Nephron (organoid): ENCODE measurements at regions not wholly inside any gene's neighbourhood (a gene's known extent, or its start where the extent isn't known, plus 50 kb on each side); places are given as distances from the start of the nearest gene placed in this dataset.

Source experiments
- H3K27ac Mint-ChIP-seq, 3 experiments: 2 replicates each; pipeline ENCODE4 v1.8.0; 2020; ENCODE audit warnings: mixed read lengths in 3 of 3, mild to moderate bottlenecking in 2 of 3, moderate library complexity in 1 of 3
- H3K27me3 Mint-ChIP-seq: 2 replicates; pipeline ENCODE4 v1.8.0; 2021; ENCODE audit warnings: low read depth, mild to moderate bottlenecking, moderate library complexity, mixed read lengths
- H3K36me3 Mint-ChIP-seq: 2 replicates; pipeline ENCODE4 v1.8.0; 2020; ENCODE audit warnings: low read depth, mixed read lengths
- H3K4me1 Mint-ChIP-seq: 2 replicates; pipeline ENCODE4 v1.8.0; 2020; ENCODE audit warnings: mixed read lengths
- H3K4me3 Mint-ChIP-seq, 3 experiments: 2 replicates each; pipeline ENCODE4 v1.8.0; 2020; ENCODE audit warnings: mild to moderate bottlenecking in 3 of 3, mixed read lengths in 3 of 3, moderate library complexity in 2 of 3
- H3K9me3 Mint-ChIP-seq: 2 replicates; pipeline ENCODE4 v1.8.0; 2020; ENCODE audit warnings: mixed read lengths
- TF ChIP-seq, protein P1 (sequence below), 3 experiments: fragments of 200-600 bp; sonication (generic); IDR thresholded peaks; one replicate each; pipeline ENCODE4 v1.5.0; 2021; ENCODE audit warnings: antibody characterized with exemption in 3 of 3; ENCODE audit not compliant: unreplicated experiment in 3 of 3

DNA sequence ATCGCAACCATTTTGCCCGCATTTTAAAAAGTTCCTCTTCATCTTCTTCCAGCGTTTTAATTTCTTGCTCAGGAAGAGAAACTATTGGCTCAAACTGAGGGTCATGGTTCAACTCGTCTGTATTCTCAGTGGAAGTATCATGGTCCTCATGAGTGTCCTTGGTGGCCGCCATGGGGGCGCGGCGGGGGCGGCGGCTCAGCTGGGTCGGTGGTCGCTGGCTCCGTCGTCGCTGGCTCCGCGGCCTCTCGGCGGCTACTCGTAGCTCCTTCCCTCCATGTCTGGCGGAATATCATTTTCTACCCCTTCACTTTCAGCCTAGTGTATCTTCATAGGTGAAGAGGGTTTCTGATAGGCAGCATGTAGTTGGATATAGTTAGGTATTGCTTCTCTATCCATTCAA, 492.0 kb upstream of the MAGEB18 start:
- Mint-ChIP-seq H3K9me3 (peaks cover 13% of the 10 kb centered on the region), H3K36me3 (no peaks in the 10 kb centered on the region), H3K4me3 (no peak overlapping the region), H3K27ac (no peak overlapping the region), H3K4me1 (no peaks in the 10 kb centered on the region), H3K27me3 (no peaks in the 10 kb centered on the region)
- TF ChIP-seq, protein P1, sequence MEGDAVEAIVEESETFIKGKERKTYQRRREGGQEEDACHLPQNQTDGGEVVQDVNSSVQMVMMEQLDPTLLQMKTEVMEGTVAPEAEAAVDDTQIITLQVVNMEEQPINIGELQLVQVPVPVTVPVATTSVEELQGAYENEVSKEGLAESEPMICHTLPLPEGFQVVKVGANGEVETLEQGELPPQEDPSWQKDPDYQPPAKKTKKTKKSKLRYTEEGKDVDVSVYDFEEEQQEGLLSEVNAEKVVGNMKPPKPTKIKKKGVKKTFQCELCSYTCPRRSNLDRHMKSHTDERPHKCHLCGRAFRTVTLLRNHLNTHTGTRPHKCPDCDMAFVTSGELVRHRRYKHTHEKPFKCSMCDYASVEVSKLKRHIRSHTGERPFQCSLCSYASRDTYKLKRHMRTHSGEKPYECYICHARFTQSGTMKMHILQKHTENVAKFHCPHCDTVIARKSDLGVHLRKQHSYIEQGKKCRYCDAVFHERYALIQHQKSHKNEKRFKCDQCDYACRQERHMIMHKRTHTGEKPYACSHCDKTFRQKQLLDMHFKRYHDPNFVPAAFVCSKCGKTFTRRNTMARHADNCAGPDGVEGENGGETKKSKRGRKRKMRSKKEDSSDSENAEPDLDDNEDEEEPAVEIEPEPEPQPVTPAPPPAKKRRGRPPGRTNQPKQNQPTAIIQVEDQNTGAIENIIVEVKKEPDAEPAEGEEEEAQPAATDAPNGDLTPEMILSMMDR (IDR thresholded peaks at IDR 0.05; ENCODE audit: unreplicated experiment in 3 of 3), result no peak

DNA sequence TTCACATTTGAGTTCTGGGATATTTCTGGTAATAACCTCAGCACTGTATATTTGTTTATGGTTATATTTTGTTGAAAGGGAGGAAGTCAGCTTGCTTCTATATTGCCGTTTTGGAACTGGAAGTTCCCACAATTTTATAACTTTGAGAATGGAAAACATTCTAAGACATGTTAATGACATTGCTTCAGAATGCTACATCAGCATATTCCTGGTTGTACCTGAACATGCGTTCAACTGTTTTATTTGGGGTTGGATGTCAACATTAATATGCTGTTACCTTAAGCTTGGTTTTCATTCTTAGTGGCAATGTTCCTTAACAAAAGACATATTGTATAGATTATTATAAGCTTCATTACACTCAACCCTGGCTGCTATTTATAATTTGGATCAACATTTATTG, 489.4 kb upstream of the MAGEB18 start:
- no peaks in the 10 kb centered on the region for H3K27me3 Mint-ChIP-seq
- peaks cover 10% of the 10 kb centered on the region for H3K9me3 Mint-ChIP-seq
- H3K27ac Mint-ChIP-seq, result no peak overlapping the region
- H3K4me3 Mint-ChIP-seq, result no peak overlapping the region
- H3K36me3 Mint-ChIP-seq, result no peaks in the 10 kb centered on the region
- TF ChIP-seq, protein P1 (IDR thresholded peaks at IDR 0.05; ENCODE audit: unreplicated experiment in 3 of 3), result no peak
- H3K4me1 Mint-ChIP-seq, result no peaks in the 10 kb centered on the region

DNA sequence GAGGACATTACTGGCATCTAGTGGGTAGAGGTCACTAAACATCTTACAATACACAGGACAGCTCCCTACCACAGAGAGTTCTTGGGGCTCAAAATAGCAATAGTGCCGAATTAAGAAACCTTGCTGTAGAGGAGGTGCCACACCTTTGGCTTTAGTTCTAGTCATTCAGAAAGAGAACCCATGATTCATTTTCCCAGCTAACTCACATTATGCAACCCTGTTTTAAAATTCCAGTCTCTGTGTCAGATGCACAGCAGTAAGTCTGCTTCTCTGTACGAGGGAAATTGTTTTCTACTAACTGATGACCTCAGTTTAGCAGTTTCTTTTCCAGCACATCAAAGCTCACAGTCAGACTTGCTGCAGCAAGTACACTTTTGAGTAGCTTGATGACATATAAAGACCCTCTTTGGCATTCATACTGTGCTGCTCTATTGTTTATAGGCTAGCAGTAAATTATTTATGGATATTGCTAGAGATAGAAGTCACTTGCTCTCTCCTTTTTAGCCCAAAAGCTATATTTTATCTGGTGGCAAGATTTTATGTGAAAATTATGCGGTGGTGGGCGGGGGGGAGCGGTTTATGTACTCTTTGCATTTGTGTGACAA, 487.8 kb upstream of the MAGEB18 start:
- Mint-ChIP-seq H3K4me3 (no peak overlapping the region), H3K9me3 (peaks cover 7% of the 10 kb centered on the region), H3K27me3 (no peaks in the 10 kb centered on the region), H3K27ac (no peak overlapping the region), H3K4me1 (no peaks in the 10 kb centered on the region), H3K36me3 (no peaks in the 10 kb centered on the region)
- TF ChIP-seq, protein P1 (IDR thresholded peaks at IDR 0.05; ENCODE audit: unreplicated experiment in 3 of 3), result no peak

DNA sequence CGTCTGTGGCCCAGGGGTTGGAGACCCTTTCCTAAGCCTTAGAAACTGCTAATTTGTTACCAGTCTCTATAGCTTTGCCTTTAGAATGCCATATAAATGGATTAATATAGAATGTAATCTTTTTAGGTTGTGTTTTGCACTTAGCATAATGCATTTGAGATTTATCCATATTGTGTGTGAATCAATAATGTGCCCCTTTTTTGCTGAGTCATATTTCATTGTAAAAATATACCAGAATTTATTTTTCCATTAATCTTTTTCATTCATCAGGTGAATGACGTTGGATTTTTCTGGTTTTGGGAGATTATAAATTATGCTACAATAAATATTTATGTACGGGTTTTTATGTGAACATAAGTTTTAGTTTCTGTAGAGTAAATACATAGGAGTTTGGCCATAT, 478.8 kb upstream of the MAGEB18 start:
- H3K9me3 Mint-ChIP-seq, result no peaks in the 10 kb centered on the region
- TF ChIP-seq, protein P1 (IDR thresholded peaks at IDR 0.05; ENCODE audit: unreplicated experiment in 3 of 3), result no peak
- H3K4me1 Mint-ChIP-seq, result no peaks in the 10 kb centered on the region
- H3K4me3 Mint-ChIP-seq, result no peak overlapping the region
- no peaks in the 10 kb centered on the region for H3K36me3 Mint-ChIP-seq
- no peak overlapping the region for H3K27ac Mint-ChIP-seq
- no peaks in the 10 kb centered on the region for H3K27me3 Mint-ChIP-seq

DNA sequence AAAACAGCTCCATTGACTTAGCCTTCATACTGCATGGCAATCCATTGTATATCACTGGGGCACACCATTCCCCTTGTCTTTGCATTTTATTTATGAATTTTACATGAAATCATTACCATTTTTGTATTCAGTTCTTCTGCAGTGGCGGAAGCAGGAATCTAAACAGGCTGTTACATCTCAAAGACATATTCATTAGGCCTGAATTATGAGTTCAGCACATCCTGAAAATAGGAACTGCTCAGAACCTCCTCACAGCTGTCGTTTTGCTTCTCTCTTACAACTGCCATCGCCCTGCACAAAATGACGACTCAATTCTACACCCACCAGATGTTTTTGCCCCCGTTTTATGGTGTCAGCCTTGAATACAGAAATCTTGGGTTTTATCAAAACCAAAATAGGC, 474.4 kb upstream of the MAGEB18 start:
- H3K27me3 Mint-ChIP-seq, result no peaks in the 10 kb centered on the region
- no peaks in the 10 kb centered on the region for H3K9me3 Mint-ChIP-seq
- TF ChIP-seq, protein P1 (IDR thresholded peaks at IDR 0.05; ENCODE audit: unreplicated experiment in 3 of 3), result no peak
- H3K27ac Mint-ChIP-seq, result peak overlapping the region in 1 of 3 experiments; percentile 72
- no peaks in the 10 kb centered on the region for H3K4me1 Mint-ChIP-seq
- no peak overlapping the region for H3K4me3 Mint-ChIP-seq
- no peaks in the 10 kb centered on the region for H3K36me3 Mint-ChIP-seq

DNA sequence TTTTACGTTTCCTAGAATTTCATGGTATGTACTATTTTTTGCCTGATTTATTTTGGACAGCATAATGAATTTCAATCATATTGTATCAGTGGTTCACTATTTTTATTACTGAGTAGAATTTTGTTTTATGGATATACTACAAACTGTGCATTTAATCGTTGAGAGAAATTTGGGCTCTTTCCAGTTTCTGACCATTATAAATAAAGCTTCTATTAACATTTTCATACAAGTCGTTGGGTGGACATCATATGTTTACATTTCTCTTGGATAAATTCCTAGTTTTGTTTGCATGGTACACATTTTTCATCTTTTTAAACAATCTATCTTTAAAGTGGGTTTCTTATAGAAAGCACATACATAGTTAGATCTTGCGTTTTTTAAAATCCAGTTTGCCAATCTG, 472.7 kb upstream of the MAGEB18 start:
- no peaks in the 10 kb centered on the region for H3K4me1 Mint-ChIP-seq
- H3K9me3 Mint-ChIP-seq, result no peaks in the 10 kb centered on the region
- no peaks in the 10 kb centered on the region for H3K36me3 Mint-ChIP-seq
- no peak overlapping the region for H3K27ac Mint-ChIP-seq
- TF ChIP-seq, protein P1 (IDR thresholded peaks at IDR 0.05; ENCODE audit: unreplicated experiment in 3 of 3), result no peak
- no peaks in the 10 kb centered on the region for H3K27me3 Mint-ChIP-seq
- H3K4me3 Mint-ChIP-seq, result no peak overlapping the region
